Gastroesophageal sphincter (tissue), 3 donors: ENCODE measurements at regions not wholly inside any gene's neighbourhood (a gene's known extent, or its start where the extent isn't known, plus 50 kb on each side); places are given as distances from the start of the nearest gene placed in this dataset.

Source experiments
- CTCF ChIP-seq, 4 experiments: fragments of 200-600 bp in 2 of 4; fragments of 450-650 bp in 2 of 4; sonication (generic) in 1 of 4; IDR thresholded peaks; one replicate each; pipeline ENCODE4 v1.5.1; 2017 to 2019; ENCODE audit warnings: antibody characterized with exemption in 4 of 4, mild to moderate bottlenecking in 2 of 4, moderate library complexity in 2 of 4
- EP300 ChIP-seq: sonication (generic); formaldehyde crosslinking; IDR thresholded peaks from one replicate; pipeline ENCODE4 v1.6.1; 2017; ENCODE audit warnings: antibody characterized with exemption, mild to moderate bottlenecking
- POLR2A ChIP-seq, 2 donors: fragments of 450-650 bp; IDR thresholded peaks; one replicate each; pipeline ENCODE4 v1.6.1; 2017; ENCODE audit warnings: antibody characterized with exemption in 2 of 2, mild to moderate bottlenecking in 2 of 2, moderate library complexity in 1 of 2
- POLR2AphosphoS5 ChIP-seq: sonication (generic); formaldehyde crosslinking; IDR thresholded peaks from one replicate; pipeline ENCODE4 v1.6.1; 2017; ENCODE audit warnings: antibody characterized with exemption

- no peak for TF ChIP-seq CTCF (IDR thresholded peaks at IDR 0.05)
- TF ChIP-seq POLR2A (IDR thresholded peaks at IDR 0.05) = no peak
- no peak for TF ChIP-seq EP300
- TF ChIP-seq POLR2AphosphoS5 = no peak
Observed at GRCh38 chr19:28036486-28036885, 1176.5 kb downstream of the UQCRFS1 start.
